OCI-LY1 (cell line): ENCODE measurements at regions not wholly inside any gene's neighbourhood (a gene's known extent, or its start where the extent isn't known, plus 50 kb on each side); places are given as distances from the start of the nearest gene placed in this dataset.

ENCODE experiments used
- EZH2 ChIP-seq: fragments of 200-600 bp; sonication (generic), shearing (Covaris generic); IDR thresholded peaks from 2 replicates; pipeline ENCODE4 v1.8.0; 2017; ENCODE audit warnings: borderline replicate concordance, mixed run types, mild to moderate bottlenecking, antibody characterized with exemption, low read length, moderate library complexity, mixed read lengths
- TF ChIP-seq, protein P1 (sequence below): fragments of 200-600 bp; sonication (generic), shearing (Covaris generic); IDR thresholded peaks from 2 replicates; pipeline ENCODE4 v1.5.1; 2017; ENCODE audit warnings: mild to moderate bottlenecking, antibody characterized with exemption, low read length, moderate library complexity, mixed read lengths

DNA sequence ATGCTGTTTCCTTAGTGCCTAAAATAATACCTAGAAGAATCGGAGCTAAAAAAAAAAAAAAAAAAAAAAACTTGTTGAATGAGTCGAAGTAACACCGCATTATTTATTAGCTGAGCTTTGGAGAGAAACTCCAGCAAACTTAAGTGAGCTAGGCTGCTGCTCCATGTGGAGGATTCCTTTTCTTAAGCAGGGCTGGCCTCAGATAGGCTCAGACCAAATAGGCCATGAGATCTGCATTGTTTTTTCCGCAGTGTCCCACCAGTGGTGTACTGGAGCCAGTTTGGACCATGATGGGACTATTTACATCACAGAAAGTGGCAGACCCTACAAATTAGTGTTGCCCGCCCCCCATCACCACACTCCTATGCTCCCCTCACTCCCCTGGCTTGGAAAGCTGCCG, 341.4 kb downstream of the DTWD2 start:
- no peak for TF ChIP-seq EZH2
- TF ChIP-seq, protein P1, sequence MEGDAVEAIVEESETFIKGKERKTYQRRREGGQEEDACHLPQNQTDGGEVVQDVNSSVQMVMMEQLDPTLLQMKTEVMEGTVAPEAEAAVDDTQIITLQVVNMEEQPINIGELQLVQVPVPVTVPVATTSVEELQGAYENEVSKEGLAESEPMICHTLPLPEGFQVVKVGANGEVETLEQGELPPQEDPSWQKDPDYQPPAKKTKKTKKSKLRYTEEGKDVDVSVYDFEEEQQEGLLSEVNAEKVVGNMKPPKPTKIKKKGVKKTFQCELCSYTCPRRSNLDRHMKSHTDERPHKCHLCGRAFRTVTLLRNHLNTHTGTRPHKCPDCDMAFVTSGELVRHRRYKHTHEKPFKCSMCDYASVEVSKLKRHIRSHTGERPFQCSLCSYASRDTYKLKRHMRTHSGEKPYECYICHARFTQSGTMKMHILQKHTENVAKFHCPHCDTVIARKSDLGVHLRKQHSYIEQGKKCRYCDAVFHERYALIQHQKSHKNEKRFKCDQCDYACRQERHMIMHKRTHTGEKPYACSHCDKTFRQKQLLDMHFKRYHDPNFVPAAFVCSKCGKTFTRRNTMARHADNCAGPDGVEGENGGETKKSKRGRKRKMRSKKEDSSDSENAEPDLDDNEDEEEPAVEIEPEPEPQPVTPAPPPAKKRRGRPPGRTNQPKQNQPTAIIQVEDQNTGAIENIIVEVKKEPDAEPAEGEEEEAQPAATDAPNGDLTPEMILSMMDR = no peak
